Hepatic stellate cell (primary cell): ENCODE measurements at regions not wholly inside any gene's neighbourhood (a gene's known extent, or its start where the extent isn't known, plus 50 kb on each side); places are given as distances from the start of the nearest gene placed in this dataset.
A peak's percentile ranks its signal among the peaks of the same experiment; 100 is the strongest.

Experiments used
- DNase-seq: peaks from one replicate; pipeline ENCODE4 v3.0.0; 2011; ENCODE audit warnings: low spot score

DNA sequence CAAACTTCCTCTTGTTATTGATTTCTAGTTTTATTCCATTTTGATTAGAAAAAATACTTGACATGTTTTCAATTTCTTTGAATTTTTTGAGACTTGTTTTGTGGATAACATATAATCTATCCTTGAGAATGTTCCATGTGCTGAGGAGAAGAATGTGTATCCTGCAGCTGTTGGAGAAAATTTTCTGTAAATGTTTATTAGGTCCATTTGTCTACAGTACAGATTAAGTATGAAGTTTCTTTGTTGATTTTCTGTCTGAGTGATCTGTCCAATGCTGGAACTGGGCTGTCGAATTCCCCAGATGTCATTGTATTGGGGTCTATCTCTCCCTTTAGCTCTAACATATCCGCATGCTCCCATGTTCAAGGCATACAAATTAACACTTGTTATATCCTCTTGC, 251.2 kb downstream of the CSNK1G3 start:
- DNase-seq: no peak

DNA sequence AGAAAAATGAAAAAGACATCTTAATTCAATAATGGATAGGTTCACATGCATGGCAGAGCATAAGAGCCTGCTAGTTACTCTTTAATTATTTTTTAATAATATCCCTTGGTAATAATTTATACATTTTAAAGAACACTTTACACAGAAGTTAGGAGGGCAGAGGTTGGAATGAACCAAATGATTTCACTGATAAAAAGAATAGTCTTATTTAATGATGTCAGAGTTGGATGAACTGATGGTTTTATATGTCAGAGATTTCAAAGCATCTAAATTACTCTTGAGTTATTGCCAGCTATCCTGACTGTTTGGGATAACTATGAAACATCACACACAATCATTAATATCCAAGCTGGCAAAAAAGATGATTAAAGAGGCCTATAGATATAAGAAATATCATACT, 244.8 kb downstream of the CSNK1G3 start:
- DNase-seq: no peak

DNA sequence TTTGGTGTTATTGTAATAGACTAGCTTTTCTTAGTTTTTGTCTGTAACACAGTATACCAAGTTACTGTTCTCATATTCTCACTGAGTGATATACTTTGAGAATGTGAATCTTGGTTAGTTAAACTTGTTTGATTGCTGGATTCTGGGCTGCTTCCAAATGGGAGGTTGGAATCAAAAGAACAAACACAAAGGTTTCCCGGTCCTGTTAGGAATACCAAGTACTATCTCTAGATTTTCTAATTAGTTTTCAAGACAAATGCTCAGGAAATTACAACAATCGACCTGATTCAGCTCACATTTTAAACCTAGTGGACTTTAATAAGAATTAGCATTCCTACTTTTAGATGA, 244.3 kb downstream of the CSNK1G3 start:
- DNase-seq: no peak

DNA sequence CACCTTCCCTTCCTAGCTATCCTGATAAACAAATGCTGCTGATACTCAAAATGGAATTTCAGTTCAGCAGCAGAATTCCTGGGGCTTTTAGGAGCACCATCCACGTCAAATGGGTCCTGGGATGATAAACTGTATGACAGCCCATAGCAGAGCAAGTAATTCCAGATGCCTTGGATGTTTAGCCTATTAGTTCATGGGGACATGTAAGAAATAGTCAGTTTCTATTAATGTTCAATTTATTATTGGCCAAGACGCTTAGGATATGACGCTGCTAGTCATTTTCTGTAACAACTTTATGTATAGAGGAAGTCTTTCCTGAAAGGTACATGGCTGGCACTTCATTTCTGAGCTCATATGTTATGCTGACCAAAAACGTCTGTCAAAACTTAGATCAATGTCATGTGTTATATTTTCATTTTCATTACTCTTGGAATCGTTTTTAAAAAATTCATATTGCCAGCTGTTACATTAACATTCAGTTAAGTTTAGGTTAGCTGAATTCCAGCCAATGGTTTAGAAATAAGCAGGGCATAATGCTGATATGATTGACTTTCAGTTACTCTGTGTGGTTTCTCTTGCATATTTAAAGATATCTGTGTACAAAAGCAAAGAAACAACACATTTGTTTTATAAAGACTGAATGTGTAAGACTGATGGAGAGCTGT, 243.8 kb downstream of the CSNK1G3 start:
- peak; percentile 25 for DNase-seq

DNA sequence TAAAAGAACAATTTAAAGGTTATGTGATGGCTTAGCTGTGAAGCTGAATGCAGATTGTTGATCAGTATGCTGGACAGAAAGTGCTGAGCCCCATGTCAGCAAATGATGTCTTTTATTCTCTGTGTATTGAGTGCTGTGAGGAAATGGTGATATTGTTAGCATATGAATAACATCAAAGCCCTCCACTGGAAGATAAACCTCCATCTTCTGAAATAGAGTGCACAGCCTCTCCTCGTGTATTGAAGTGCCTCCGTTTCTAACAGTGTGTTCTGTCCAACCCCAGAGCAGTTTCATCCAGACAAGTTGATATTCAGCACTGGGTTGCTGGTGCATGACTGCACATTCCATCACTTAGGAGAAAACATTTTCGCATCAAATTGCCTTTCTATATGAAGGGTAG, 242.9 kb downstream of the CSNK1G3 start:
- DNase-seq: no peak

DNA sequence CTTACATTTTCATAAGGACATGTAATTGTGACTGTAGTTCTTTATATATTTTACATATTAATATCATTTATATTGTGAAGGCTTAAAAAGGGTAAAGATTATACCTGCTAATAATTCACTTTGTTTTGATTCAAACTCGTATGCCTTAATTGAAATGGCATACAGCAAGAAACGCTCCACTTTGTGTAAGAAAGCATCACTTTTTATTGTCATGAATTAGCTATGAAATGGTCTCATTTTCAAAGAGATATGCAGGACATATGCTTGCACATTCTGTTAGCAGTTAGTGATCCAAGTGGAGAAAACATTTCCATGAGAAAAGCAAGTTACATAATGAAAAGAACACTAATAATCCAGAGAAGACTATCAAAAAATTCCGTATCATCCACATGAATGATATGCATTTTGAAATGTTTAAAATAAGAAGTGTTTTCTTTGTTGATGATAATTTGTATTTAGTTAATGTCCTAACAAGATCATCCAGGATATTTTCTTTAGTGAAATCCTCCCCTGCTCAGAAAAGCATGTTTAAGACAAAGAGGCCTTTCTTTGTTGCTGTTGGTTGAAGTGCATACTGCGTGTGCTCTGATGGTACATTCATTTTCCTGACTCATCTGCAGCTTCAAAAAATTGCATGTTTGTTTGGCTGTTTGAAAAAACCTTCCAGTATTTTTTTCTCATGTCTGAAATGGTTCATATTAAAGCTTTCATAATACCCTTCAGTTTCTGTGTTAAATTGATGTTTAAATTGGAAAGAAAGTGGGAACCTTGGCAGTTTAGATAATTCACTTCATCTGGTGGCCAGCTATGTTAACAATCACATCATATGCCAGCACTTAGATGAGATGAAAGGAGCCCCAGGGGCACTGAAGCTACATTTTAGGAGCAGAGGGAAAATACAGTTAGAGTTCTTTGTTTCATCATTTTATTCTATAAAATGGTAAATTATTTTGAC, 242.2 kb downstream of the CSNK1G3 start:
- DNase-seq: no peak

DNA sequence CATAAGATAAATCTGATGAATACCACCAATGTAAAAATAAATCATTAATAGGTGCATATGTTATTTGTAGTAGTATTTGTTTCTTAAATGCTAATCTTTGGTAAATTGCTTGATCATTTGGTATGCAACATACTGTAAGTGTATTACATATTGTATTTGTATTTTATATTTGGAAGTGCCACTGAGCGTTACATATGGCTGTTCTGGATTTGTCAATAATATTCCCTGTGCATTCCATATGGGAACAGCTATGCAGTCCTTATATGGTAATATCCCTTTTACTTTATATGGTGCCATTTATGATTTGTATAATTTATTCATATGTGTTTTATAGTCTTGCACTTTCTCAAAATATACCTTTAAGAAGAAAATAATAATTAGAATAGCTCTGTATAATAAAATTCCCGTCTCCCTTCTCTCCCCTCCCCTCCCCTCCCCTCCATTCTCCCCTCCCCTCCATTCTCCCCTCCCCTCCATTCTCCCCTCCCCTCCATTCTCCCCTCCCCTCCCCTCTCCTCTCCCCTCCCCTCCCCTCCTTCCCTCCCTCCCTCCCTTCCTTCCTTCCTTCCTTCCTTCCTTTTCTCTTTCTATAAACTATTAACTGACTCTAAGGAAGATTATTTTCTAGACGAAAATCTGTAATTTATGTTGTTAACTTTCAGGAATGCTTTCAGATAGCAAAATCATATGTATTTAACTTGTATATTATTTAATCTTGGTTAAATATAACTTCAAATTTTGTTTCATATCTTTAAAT, 241.4 kb downstream of the CSNK1G3 start:
- no peak for DNase-seq

DNA sequence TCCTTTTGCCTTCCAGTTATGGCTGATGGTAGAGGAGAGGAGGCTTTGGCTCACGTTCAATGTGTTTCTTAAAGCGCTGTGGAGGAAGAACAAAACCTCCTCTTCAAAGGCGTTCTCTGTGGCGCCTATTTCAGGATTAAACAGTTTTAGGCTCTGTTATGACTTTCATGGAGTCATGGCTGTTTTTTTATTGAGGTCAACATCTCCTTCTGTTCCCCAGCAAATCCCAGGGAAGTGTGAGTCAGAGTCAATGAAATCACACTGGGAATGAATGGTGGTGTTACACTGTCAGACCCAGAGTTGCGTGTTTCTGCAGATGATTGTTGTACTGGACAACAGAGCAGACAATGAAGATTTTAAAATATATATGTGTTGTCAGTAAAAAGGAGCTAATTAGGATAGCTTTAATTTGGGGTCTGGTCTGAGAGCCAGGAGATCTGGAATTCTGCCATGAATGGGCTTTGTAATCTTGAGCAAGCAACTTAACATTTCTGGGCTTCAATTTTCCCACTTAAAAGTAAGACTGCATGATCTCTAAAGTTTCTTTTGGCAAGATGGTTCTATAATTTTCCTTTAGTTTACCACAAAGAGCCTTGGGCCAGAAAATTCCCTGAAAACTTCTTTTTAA, 240.7 kb downstream of the CSNK1G3 start:
- DNase-seq: peak; percentile 20

DNA sequence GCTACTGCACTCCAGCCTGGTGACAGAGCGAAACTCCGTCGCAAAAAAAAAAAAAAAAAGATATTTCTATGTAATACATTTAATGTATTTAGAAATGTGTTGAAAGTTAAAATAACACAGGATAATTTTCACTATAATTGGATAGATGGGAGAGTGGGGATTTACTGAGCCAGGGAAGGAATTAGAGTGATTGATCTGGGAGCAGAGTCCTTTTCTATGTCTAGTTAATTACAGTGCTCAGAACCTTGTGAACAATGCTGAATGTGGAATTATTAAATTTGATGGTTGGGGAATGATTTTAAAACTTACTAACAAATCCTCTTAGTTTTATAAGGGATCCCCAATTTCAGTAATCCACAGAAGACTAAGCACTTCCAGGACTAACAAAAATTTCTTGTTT, 239.7 kb downstream of the CSNK1G3 start:
- DNase-seq: no peak

DNA sequence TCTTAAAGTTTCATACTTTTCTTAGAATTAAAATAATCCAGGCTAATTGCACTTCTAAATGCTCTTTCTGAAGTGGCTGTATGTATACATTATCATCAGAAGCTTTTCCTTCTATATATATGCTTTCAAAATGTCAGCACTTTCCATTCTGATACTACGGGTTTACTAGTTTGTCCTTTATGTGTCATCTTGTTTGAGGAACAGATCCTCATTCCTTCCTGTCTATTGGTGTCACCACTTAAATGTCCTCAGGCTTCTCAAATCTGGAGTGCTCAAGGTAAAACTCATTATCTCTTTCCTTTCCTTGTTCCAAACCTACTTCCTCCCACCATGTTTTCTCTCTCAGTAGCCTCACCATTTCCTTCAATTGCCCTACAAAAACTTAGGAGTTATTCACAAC, 236.3 kb downstream of the CSNK1G3 start:
- no peak for DNase-seq

DNA sequence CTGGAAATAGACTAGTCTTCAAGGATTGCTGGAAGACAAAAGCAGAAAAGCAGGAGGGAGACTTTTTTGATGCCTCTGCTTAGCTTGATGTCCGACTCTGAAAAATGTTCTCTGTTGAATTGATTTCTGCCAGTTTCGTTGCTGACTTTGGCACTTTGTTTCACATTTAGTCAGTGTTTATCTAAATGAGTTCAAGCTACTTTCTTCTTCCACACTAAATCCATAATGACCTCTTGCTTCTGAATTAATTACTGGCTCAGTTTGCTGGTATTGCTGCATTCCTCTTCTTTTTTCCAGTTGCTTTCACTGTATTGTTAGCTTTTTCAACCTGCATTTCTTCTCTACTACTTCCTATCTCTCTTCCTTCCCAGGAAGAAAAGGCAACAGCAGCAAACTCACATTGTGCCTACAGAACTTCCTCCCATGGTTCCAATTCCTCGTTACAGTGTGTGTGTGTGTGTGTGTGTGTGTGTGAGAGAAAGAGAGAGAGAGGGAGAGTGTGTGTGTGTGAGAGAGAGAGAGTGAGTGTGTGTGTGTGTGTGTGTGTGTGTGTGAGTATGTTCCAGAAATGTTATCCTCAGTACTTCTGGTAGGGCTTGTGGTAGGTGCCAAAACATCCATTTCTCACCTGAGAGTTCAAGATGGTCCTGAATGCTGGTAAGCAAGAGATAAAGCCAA, 234.8 kb downstream of the CSNK1G3 start:
- no peak for DNase-seq

DNA sequence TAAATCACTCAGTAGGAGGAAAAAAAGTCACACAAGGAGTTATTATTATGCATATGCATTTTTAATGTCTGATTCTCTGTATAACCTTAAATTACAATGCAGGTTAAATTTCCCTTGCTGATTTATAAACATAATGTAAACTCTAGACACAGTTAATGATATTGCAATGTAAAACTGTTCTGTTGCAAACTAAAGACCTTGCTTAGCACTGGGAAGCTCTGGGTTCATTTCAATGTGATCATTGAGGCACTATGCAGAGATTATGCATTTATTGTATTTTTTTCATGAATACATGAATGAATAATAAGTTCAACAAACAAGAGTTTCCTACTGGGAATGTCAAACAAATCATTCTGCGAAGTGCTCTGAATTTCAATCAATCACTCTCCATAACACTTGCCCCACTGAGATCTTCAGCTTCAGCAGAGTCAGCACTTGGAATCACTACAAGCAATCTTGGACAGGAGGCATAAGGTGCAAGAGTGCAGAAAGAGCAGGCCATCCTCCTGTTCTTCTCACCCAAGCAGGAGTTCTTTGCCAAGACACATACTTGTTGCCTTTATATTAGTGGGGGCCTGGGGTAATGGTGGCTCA, 232.1 kb downstream of the CSNK1G3 start:
- DNase-seq: no peak

DNA sequence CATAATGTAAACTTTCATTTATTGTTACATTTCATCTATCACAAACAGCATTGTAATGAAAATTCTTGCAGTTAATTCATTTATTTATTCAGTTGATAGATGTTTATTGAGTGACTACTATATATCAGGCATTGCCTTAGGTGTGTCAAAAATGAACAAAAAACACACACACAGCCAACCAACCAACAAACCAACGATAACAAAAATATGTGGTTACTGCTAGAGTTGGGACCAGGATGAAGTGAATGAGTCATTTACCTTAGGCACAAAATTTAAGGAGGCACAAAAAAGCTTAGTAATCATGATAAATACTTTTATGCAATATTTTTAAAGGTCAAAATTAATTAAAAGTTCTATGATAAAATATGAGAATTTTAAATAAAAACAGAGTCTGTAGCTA, 223.4 kb downstream of the CSNK1G3 start:
- DNase-seq: no peak

DNA sequence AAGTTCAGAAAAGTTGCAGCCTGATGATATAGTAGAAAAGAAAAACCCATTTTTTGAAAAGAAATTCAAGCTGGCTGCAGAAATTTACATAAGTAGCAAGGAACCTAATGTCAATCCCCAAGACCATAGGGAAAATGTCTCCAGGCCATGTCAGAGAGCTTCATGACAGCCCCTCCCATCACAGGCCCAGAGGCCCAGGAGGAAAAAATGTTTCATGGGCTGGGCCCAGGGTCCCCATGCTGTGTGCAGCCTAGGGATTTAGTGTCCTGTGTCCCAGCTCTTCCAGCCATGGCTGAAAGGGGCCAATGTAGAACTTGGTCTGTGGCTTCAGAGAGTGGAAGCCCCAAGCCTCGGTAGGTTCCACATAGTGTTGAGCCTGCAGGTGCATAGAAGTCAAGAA, 220.3 kb downstream of the CSNK1G3 start:
- DNase-seq: no peak

DNA sequence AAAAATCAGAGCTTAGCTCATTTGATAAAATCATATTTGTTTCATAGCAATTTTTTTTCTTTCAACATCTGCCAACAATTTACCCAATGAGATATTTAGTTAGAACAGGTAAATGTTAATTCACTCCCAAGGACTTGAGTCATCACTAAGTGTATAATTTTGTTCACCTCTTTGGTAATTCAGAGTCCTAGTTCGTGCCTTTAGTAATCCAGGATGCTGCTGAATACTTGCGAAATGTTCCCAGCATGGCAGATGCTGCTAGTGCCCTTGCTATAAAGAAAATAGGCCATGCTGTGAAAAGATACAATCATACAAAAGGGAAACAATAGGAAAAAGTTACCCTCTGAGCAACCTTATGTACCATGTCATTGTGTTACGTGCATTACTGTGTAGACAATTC, 210.5 kb downstream of the CSNK1G3 start:
- DNase-seq: no peak

DNA sequence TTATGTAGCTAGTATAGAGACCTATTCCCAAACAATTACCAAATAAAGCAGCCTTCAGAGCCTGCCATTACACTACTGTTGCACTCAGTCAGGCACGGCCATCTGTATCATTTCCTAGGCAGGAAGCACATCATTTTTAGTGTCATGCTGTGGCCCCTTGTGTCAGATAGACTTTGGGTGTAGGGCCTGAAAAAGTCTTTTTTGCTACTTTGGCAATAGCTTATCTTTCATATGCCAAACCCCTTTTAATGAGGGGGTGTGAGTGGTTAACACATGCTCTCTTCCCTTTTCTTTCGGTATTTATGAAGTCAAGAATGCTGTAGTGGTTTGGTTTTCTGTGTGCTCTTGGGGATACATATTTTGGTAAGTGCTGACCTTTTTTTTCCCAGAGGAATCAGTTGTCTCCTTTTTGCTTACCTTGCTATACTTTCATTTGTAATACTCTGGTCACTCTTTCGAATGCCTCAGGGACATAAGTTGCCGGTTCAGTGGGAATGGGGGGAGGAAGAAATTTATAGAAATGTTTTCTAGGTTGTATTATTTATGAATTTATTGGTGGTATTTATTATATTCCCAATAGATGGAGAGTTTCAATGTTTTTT, 209.8 kb downstream of the CSNK1G3 start:
- DNase-seq: no peak

DNA sequence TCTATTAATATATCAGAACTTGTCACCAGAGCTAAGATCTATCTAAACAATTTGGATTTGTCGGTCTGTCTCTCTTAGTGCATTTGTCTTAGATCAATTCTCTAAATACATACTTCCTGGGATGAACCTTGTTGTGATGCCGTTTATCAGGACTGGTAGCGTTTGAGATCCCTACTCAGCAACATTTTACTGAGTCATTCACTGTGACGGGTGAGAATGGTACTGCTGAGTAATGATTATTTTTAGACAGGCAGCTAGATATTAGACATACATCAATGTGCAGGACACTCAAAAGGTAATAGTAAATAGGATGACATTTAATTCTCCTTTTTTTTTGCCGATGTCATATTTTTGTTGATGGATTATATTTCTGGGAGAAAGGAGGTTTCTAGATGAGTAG, 209.0 kb downstream of the CSNK1G3 start:
- no peak for DNase-seq

DNA sequence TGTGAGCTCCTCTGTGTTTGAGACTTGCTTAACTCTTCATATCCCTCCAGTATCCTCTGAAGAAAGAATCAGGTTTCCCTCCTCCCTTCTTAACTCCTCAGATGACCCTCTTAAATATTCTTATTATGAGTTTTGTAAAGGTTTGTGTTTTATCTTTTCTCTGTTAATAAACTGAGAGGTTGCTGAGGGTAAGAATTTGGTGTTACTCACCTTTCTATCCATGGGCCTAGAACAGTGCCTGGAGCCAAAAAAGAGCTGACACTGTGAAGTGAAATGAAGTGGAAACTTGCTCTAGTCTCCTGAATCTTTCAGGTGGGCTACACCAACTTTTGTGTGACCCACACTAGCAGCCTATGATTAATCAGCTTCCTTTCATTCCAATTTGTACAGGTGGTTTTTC, 208.4 kb downstream of the CSNK1G3 start:
- DNase-seq: no peak

DNA sequence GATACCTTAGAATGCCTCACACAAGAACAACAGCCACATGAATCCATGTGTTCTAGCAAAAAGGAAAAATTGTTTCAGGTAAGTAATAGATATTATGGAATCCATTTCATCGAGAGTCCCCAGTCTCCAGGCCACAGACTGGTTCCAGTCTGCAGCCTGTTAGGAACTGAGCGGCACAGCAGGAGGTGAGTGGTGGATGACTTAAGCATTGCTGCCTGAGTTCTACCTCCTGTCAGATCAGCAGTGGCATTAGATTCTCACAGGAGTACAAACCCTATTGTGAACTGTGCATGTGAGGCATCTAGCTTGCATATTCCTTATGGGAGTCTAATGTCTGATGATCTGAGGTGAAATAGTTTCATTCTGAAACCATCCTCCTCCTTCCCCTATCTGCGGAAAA, 207.0 kb downstream of the CSNK1G3 start:
- DNase-seq: no peak

DNA sequence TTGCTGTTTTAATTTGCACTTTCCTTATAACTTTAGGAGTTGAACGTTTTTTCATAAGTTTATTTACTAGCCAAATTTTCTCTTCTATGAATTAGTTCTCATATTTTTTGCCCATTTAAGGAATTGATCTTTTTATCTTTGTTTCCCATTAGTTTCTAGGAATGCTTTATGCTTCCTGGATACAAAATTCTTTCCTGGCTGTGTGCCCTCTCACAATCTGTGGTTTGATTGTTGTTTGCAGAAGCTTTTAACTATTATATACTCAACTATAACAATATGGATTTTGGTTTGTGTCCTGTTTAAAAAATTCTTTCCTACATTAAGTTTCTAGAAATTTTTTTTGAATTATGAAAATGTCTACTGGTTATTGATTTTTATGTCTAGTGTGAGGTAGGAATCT, 206.3 kb downstream of the CSNK1G3 start:
- DNase-seq: no peak

DNA sequence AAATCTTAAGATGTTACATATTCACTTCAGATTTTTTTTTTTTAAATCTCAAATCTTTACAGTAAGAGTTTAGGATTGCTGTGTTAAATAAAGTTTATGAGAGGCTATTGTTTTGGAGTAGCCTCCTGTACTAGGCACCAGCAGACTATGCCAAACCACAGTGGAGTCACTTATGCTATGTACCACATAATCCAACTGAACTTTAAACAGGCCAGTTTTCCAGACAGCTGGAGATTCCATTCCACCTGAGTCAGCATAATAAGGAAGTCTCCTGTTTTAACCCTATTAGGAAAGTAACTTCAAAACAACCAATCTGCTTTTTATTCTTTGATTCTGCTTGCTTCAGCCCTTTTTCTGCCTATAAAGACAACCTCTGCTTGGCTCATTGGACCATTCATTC, 205.2 kb downstream of the CSNK1G3 start:
- no peak for DNase-seq
